ENCODE measurements at regions not wholly inside any gene's neighbourhood (a gene's known extent, or its start where the extent isn't known, plus 50 kb on each side); places are given as distances from the start of the nearest gene placed in this dataset.

- no peak for DNase-seq
Observed at GRCh38 chr10:118409295-118409694, 67.2 kb upstream of the FAM204A start.

- DNase-seq: no peak
Observed at GRCh38 chr10:118408181-118408580, 66.1 kb upstream of the FAM204A start.

GRCh38 chr10:118407777-118408176, 65.7 kb upstream of the FAM204A start:
- DNase-seq: no peak

GRCh38 chr10:118407026-118407425, 64.9 kb upstream of the FAM204A start:
- no peak for DNase-seq

- DNase-seq: no peak
Observed at GRCh38 chr10:118405928-118406327, 63.8 kb upstream of the FAM204A start.

- DNase-seq: no peak
Observed at GRCh38 chr10:118403967-118404366, 61.8 kb upstream of the FAM204A start.

GRCh38 chr10:118401708-118402193, 59.6 kb upstream of the FAM204A start:
- no peak for DNase-seq

- no peak for DNase-seq
Observed at GRCh38 chr10:118397391-118397790, 55.3 kb upstream of the FAM204A start.

- DNase-seq: no peak
Observed at GRCh38 chr10:118395947-118396346, 53.8 kb upstream of the FAM204A start.

- no peak for DNase-seq
Observed at GRCh38 chr10:118394301-118395200, 52.4 kb upstream of the FAM204A start.

- DNase-seq: no peak
Observed at GRCh38 chr10:118392761-118393160, 50.6 kb upstream of the FAM204A start.
